ENCODE measurements at regions not wholly inside any gene's neighbourhood (a gene's known extent, or its start where the extent isn't known, plus 50 kb on each side); places are given as distances from the start of the nearest gene placed in this dataset.

GRCh38 chr3:126290325-126290724, 66.9 kb downstream of the KLF15 start:
- DNase-seq (ENCODE audit: low read depth in 1 of 2, low spot score in 2 of 2) (no peak), FAIRE-seq (no peak)
- no peak overlapping the region for H2AK5ac ChIP-seq (ENCODE audit: low read depth, low read length)
- H3K27ac ChIP-seq (ENCODE audit: low read depth, low read length): no peak overlapping the region
- H3K79me2 ChIP-seq (ENCODE audit: control insufficient read depth in 1 of 2, insufficient read depth in 2 of 2, low read length in 2 of 2): no peaks in the 10 kb centered on the region
- H4K8ac ChIP-seq (ENCODE audit: extremely low read depth, insufficient read depth, low read length): no peak overlapping the region
- no peaks in the 10 kb centered on the region for H4K20me1 ChIP-seq (replicated peaks in 1 of 2; ENCODE audit: control insufficient read depth in 1 of 2, insufficient read depth in 2 of 2, low read length in 2 of 2)
- POLR2A ChIA-PET (ENCODE audit: partially characterized antibody): interaction anchor here (1.1 kb wide), 1 partner anchor 24 kb away, joined by 4 read pairs; no protein-coding TSS in a partner anchor
- no peak overlapping the region for H4K5ac ChIP-seq (ENCODE audit: insufficient read length, low read depth, low read length)
- no peak overlapping the region for H2BK20ac ChIP-seq (ENCODE audit: low read length)
- no peak overlapping the region for H3K14ac ChIP-seq (ENCODE audit: insufficient read length)
- H2BK15ac ChIP-seq (ENCODE audit: low read length): no peak overlapping the region
- H2AFZ ChIP-seq (ENCODE audit: low read length): no peak overlapping the region
- WGBS, 2 experiments (ENCODE audit: extremely low coverage in 1 of 2, insufficient coverage in 1 of 2, insufficient read length in 1 of 2, insufficient replicate concordance in 2 of 2, low coverage in 1 of 2, low lambda C conversion rate in 2 of 2, missing lambda C conversion rate in 1 of 2): 76% methylated on average over 1 of the region's 1 CpG; no CpG with 5 or more reads in 1 of the 2 experiments
- no peak overlapping the region for H3K4me2 ChIP-seq (ENCODE audit: insufficient read depth in 1 of 2, low read depth in 2 of 2, low read length in 2 of 2)
- H2BK12ac ChIP-seq (ENCODE audit: low read depth, low read length): no peak overlapping the region
- H3K9ac ChIP-seq (replicated peaks in 1 of 4; ENCODE audit: extremely low read depth in 1 of 4, low read depth in 3 of 4, low read length in 3 of 4): no peak overlapping the region
- no peak overlapping the region for H2BK5ac ChIP-seq (ENCODE audit: low read depth, low read length)
- no peaks in the 10 kb centered on the region for H3K36me3 ChIP-seq (ENCODE audit: control insufficient read depth in 2 of 4, insufficient read depth in 4 of 4, low read length in 3 of 4)
- CTCF ChIA-PET (ENCODE audit: partially characterized antibody): interaction anchor here (0.7 to 1.7 kb wide), 5 partner anchors 17 to 61 kb away, joined by 3 to 6 read pairs (median 4); no protein-coding TSS in a partner anchor
- H3K27me3 ChIP-seq (replicated peaks in 1 of 4; ENCODE audit: control insufficient read depth in 3 of 4, extremely low read depth in 1 of 4, insufficient read depth in 3 of 4, low read length in 3 of 4): peaks cover 0 to 24% (median 8%) of the 10 kb centered on the region in 4 experiments; a peak in 6 of 7 replicates
- H4K91ac ChIP-seq (replicated peaks; ENCODE audit: insufficient read length, low read length): no peak overlapping the region
- no peak overlapping the region for H3K4me3 ChIP-seq (ENCODE audit: extremely low read depth in 1 of 4, insufficient read depth in 2 of 4, low read depth in 3 of 4, low read length in 4 of 4)
- peaks cover 7% of the 10 kb centered on the region; the same call in 1 of the 2 replicates for H3K23me2 ChIP-seq (ENCODE audit: low read depth, low read length)
- no peaks in the 10 kb centered on the region for H3K9me3 ChIP-seq (ENCODE audit: insufficient read depth in 2 of 2, low read depth in 1 of 2, low read length in 1 of 2)
- H3K79me1 ChIP-seq (ENCODE audit: low read depth, low read length): no peaks in the 10 kb centered on the region
- no peak overlapping the region for H3K18ac ChIP-seq (ENCODE audit: extremely low read depth, low read length)
- no peak overlapping the region for H3K56ac ChIP-seq (replicated peaks; ENCODE audit: insufficient read length, low read depth, low read length)
- no peak overlapping the region for H3K23ac ChIP-seq (ENCODE audit: insufficient read length)
- H3K4ac ChIP-seq (replicated peaks; ENCODE audit: insufficient read length, low read depth, low read length): no peak overlapping the region
- no peak overlapping the region for H2BK120ac ChIP-seq (replicated peaks; ENCODE audit: low read depth, low read length)
- H3K4me1 ChIP-seq (replicated peaks in 1 of 4; ENCODE audit: control insufficient read depth in 3 of 4, insufficient read depth in 4 of 4, low read length in 3 of 4): peaks cover 2 to 18% (median 10%) of the 10 kb centered on the region in 4 experiments; a peak in 6 of 7 replicates
- TF ChIP-seq POLR2AphosphoS5 (IDR thresholded peaks at IDR 0.05; ENCODE audit: low read depth, low read length): no peak
- TF ChIP-seq KDM1A (IDR thresholded peaks at IDR 0.05; ENCODE audit: borderline replicate concordance, low read length): no peak
- no peak for TF ChIP-seq TAF7 (optimal IDR thresholded peaks at IDR 0.05; ENCODE audit: borderline replicate concordance, low read depth, low read length)
- TF ChIP-seq EP300 (IDR thresholded peaks at IDR 0.05; ENCODE audit: borderline replicate concordance in 1 of 2, low read depth in 2 of 2, low read length in 2 of 2): no peak
- TF ChIP-seq CEBPB (IDR thresholded peaks at IDR 0.05; ENCODE audit: low read depth, low read length): no peak
- TF ChIP-seq SP4 (IDR thresholded peaks at IDR 0.05; ENCODE audit: low read length): no peak
- no peak for TF ChIP-seq BCL11A (IDR thresholded peaks at IDR 0.05; ENCODE audit: low read depth in 2 of 2, low read length in 2 of 2)
- TF ChIP-seq CBX5 (IDR thresholded peaks at IDR 0.05; ENCODE audit: low read depth, low read length): no peak
- TF ChIP-seq POLR2A (IDR thresholded peaks at IDR 0.05; ENCODE audit: control extremely low read depth in 1 of 2, low read depth in 2 of 2, low read length in 2 of 2): no peak
- no peak for TF ChIP-seq PHF8 (conservative IDR thresholded peaks at IDR 0.05; ENCODE audit: low read depth, low read length)
- TF ChIP-seq SIN3A (conservative IDR thresholded peaks at IDR 0.05 in 1 of 2, IDR thresholded peaks at IDR 0.05 in 1 of 2; ENCODE audit: low read depth in 1 of 2, low read length in 2 of 2): no peak
- no peak for TF ChIP-seq TBP (IDR thresholded peaks at IDR 0.05; ENCODE audit: low read depth, low read length)
- no peak for TF ChIP-seq TAF1 (IDR thresholded peaks at IDR 0.05; ENCODE audit: low read depth, low read length)
- TF ChIP-seq BRCA1 (IDR thresholded peaks at IDR 0.05; ENCODE audit: low read depth, low read length): no peak
- TF ChIP-seq NANOG (IDR thresholded peaks at IDR 0.05; ENCODE audit: insufficient read depth, low read depth, low read length, poor library complexity, severe bottlenecking): no peak
- no peak for TF ChIP-seq TCF12 (IDR thresholded peaks at IDR 0.05; ENCODE audit: low read depth, low read length)
